ENCODE measurements at regions not wholly inside any gene's neighbourhood (a gene's known extent, or its start where the extent isn't known, plus 50 kb on each side); places are given as distances from the start of the nearest gene placed in this dataset.
"Not testable (repeated sequence)": the region's sequence is repeated elsewhere in the genome, so short reads cannot be mapped to it uniquely, and the experiment has no call there.

- H3K4me3 ChIP-seq (replicated peaks in 1 of 3; ENCODE audit: low read depth in 2 of 3, low read length in 3 of 3), result no peak overlapping the region
- H3K36me3 ChIP-seq (replicated peaks in 1 of 2; ENCODE audit: control insufficient read depth in 1 of 2, insufficient read depth in 2 of 2, low read length in 2 of 2), result no peaks in the 10 kb centered on the region
- H3K27ac ChIP-seq (ENCODE audit: low read depth in 1 of 2, low read length in 2 of 2), result no peak overlapping the region
- no peaks in the 10 kb centered on the region for H3K27me3 ChIP-seq (ENCODE audit: control insufficient read depth in 2 of 2, insufficient read depth in 2 of 2, low read length in 2 of 2)
- no peaks in the 10 kb centered on the region for H3K4me1 ChIP-seq (ENCODE audit: control insufficient read depth in 1 of 2, insufficient read depth in 2 of 2, low read length in 2 of 2)
- Mint-ChIP-seq H3K27ac (no peak overlapping the region), H3K27me3 (ENCODE audit: low read depth in 3 of 3) (peaks cover 0 to 1% (median 0%) of the 10 kb centered on the region in 3 donors), H3K9me3 (peaks cover 21 to 51% (median 32%) of the 10 kb centered on the region in 7 donors), H3K4me3 (no peak overlapping the region), H3K4me1 (no peaks in the 10 kb centered on the region), H3K36me3 (no peaks in the 10 kb centered on the region)
- no peak for DNase-seq
- H3K9me3 ChIP-seq (replicated peaks in 1 of 2; ENCODE audit: control insufficient read depth in 1 of 2, insufficient read depth in 1 of 2, low read length in 2 of 2), result peaks cover 20 to 32% of the 10 kb centered on the region in 2 donors
- TF ChIP-seq CTCF (IDR thresholded peaks at IDR 0.05), result no peak
- no peak overlapping the region for H2AFZ ChIP-seq (ENCODE audit: insufficient read depth, low read depth, low read length, poor library complexity, severe bottlenecking)
- WGBS (ENCODE audit: insufficient coverage), result 94% methylated on average over 3 of the region's 4 CpGs
- H4K20me1 ChIP-seq (ENCODE audit: insufficient read depth, low read length), result no peaks in the 10 kb centered on the region
- no peak overlapping the region for H3K4me2 ChIP-seq (replicated peaks; ENCODE audit: extremely low read depth, low read length, poor library complexity, severe bottlenecking)
- H3K79me2 ChIP-seq (ENCODE audit: insufficient read depth, low read length), result no peaks in the 10 kb centered on the region
- no peak overlapping the region for H3K9ac ChIP-seq (ENCODE audit: insufficient read depth, low read length, poor library complexity, severe bottlenecking)
- intact Hi-C loops (cut with micrococcal nuclease), result no loop called here
Measured at GRCh38 chr7:138325434-138325833, 134.6 kb upstream of the TRIM24 start.

- Histone ChIP-seq H3K4me1 (ENCODE audit: control insufficient read depth in 1 of 2, insufficient read depth in 2 of 2, low read length in 2 of 2) (no peaks in the 10 kb centered on the region), H3K27ac (ENCODE audit: low read depth in 1 of 2, low read length in 2 of 2) (no peak overlapping the region), H2AFZ (ENCODE audit: insufficient read depth, low read depth, low read length, poor library complexity, severe bottlenecking) (no peak overlapping the region), H3K9ac (ENCODE audit: insufficient read depth, low read length, poor library complexity, severe bottlenecking) (no peak overlapping the region), H3K27me3 (ENCODE audit: control insufficient read depth in 2 of 2, insufficient read depth in 2 of 2, low read length in 2 of 2) (no peaks in the 10 kb centered on the region), H3K36me3 (replicated peaks in 1 of 2; ENCODE audit: control insufficient read depth in 1 of 2, insufficient read depth in 2 of 2, low read length in 2 of 2) (no peaks in the 10 kb centered on the region), H3K4me3 (replicated peaks in 1 of 3; ENCODE audit: low read depth in 2 of 3, low read length in 3 of 3) (no peak overlapping the region), H3K4me2 (replicated peaks; ENCODE audit: extremely low read depth, low read length, poor library complexity, severe bottlenecking) (no peak overlapping the region), H4K20me1 (ENCODE audit: insufficient read depth, low read length) (no peaks in the 10 kb centered on the region), H3K9me3 (replicated peaks in 1 of 2; ENCODE audit: control insufficient read depth in 1 of 2, insufficient read depth in 1 of 2, low read length in 2 of 2) (peaks cover 42 to 55% of the 10 kb centered on the region in 2 donors), H3K79me2 (ENCODE audit: insufficient read depth, low read length) (no peaks in the 10 kb centered on the region)
- no peak for TF ChIP-seq CTCF (IDR thresholded peaks at IDR 0.05)
- intact Hi-C loops (cut with micrococcal nuclease), result no loop called here
- 100% methylated on average over 1 of the region's 2 CpGs for WGBS (ENCODE audit: insufficient coverage)
- Mint-ChIP-seq H3K36me3 (no peaks in the 10 kb centered on the region), H3K9me3 (peaks cover 26 to 56% (median 31%) of the 10 kb centered on the region in 7 donors), H3K4me1 (no peaks in the 10 kb centered on the region), H3K4me3 (no peak overlapping the region), H3K27me3 (ENCODE audit: low read depth in 3 of 3) (peaks cover 0 to 3% (median 0%) of the 10 kb centered on the region in 3 donors), H3K27ac (no peak overlapping the region)
- no peak for DNase-seq
Measured at GRCh38 chr7:138328215-138328614, 131.8 kb upstream of the TRIM24 start.

- H3K4me3 ChIP-seq (replicated peaks in 1 of 3; ENCODE audit: low read depth in 2 of 3, low read length in 3 of 3); H2AFZ ChIP-seq (ENCODE audit: insufficient read depth, low read depth, low read length, poor library complexity, severe bottlenecking); H3K36me3 ChIP-seq (replicated peaks in 1 of 2; ENCODE audit: control insufficient read depth in 1 of 2, insufficient read depth in 2 of 2, low read length in 2 of 2); H3K27ac Mint-ChIP-seq; H3K4me2 ChIP-seq (replicated peaks; ENCODE audit: extremely low read depth, low read length, poor library complexity, severe bottlenecking); H3K4me1 ChIP-seq (ENCODE audit: control insufficient read depth in 1 of 2, insufficient read depth in 2 of 2, low read length in 2 of 2); H3K36me3 Mint-ChIP-seq; H3K4me1 Mint-ChIP-seq; H3K27ac ChIP-seq (ENCODE audit: low read depth in 1 of 2, low read length in 2 of 2); H3K4me3 Mint-ChIP-seq; H3K27me3 Mint-ChIP-seq (ENCODE audit: low read depth in 3 of 3); H3K79me2 ChIP-seq (ENCODE audit: insufficient read depth, low read length); intact Hi-C loops (cut with micrococcal nuclease); H4K20me1 ChIP-seq (ENCODE audit: insufficient read depth, low read length); H3K27me3 ChIP-seq (ENCODE audit: control insufficient read depth in 2 of 2, insufficient read depth in 2 of 2, low read length in 2 of 2); DNase-seq; H3K9ac ChIP-seq (ENCODE audit: insufficient read depth, low read length, poor library complexity, severe bottlenecking): not testable (repeated sequence)
- peaks cover 55 to 76% of the 10 kb centered on the region in 2 donors for H3K9me3 ChIP-seq (replicated peaks in 1 of 2; ENCODE audit: control insufficient read depth in 1 of 2, insufficient read depth in 1 of 2, low read length in 2 of 2)
- H3K9me3 Mint-ChIP-seq, result peaks cover 15 to 51% (median 26%) of the 10 kb centered on the region in 7 donors
- WGBS (ENCODE audit: insufficient coverage), result 93% methylated on average over 5 of the region's 5 CpGs
Measured at GRCh38 chr7:138332850-138333249, 127.2 kb upstream of the TRIM24 start.

All from CD14-positive monocyte (primary cell).